GM23338 (cell line): ENCODE measurements at regions not wholly inside any gene's neighbourhood (a gene's known extent, or its start where the extent isn't known, plus 50 kb on each side); places are given as distances from the start of the nearest gene placed in this dataset.

ENCODE experiments used
- ATAC-seq: fragments of 200-7000 bp; cut with Tn5 transposase; 3 replicates; pipeline ENCODE4 v1.9.1; 2020
- DNase-seq: peaks from one replicate; pipeline ENCODE4 v3.0.0-alpha.2; 2015; ENCODE audit warnings: low spot score
- H2AFZ ChIP-seq: fragments of 200-600 bp; sonication (generic); 2 replicates; pipeline ENCODE4 v1.8.0; 2016; ENCODE audit warnings: antibody characterized with exemption, mild to moderate bottlenecking, moderate library complexity
- H3F3A ChIP-seq: fragments of 200-600 bp; sonication (generic); replicated peaks from 2 replicates; pipeline ENCODE4 v1.8.0; 2017; ENCODE audit warnings: antibody characterized with exemption, mixed run types, low read depth
- H3K27ac ChIP-seq: fragments of 200-600 bp; sonication (generic); 2 replicates; pipeline ENCODE4 v1.6.1; 2016; ENCODE audit warnings: low read depth
- H3K27me3 ChIP-seq: fragments of 200-600 bp; sonication (generic); 2 replicates; pipeline ENCODE4 v1.8.0; 2016; ENCODE audit warnings: mild to moderate bottlenecking, mixed run types, moderate library complexity; ENCODE audit not compliant: insufficient read depth
- H3K36me3 ChIP-seq: fragments of 200-600 bp; sonication (generic); 2 replicates; pipeline ENCODE4 v1.8.0; 2016; ENCODE audit warnings: mild to moderate bottlenecking; ENCODE audit not compliant: insufficient read depth
- H3K4me1 ChIP-seq: fragments of 200-600 bp; sonication (generic); 2 replicates; pipeline ENCODE4 v1.8.0; 2016; ENCODE audit warnings: mild to moderate bottlenecking, moderate library complexity; ENCODE audit not compliant: insufficient read depth
- H3K4me2 ChIP-seq: fragments of 200-600 bp; sonication (generic); 2 replicates; pipeline ENCODE4 v1.7.1; 2017; ENCODE audit warnings: mixed run types
- H3K4me3 ChIP-seq: fragments of 200-600 bp; sonication (generic); 2 replicates; pipeline ENCODE4 v1.6.1; 2016; ENCODE audit warnings: mixed run types
- H3K79me2 ChIP-seq: fragments of 200-600 bp; sonication (generic); replicated peaks from 2 replicates; pipeline ENCODE4 v1.8.0; 2017; ENCODE audit warnings: mild to moderate bottlenecking; ENCODE audit not compliant: insufficient read depth
- H3K9me2 ChIP-seq: fragments of 200-600 bp; sonication (generic); 2 replicates; pipeline ENCODE4 v1.8.0; 2017; ENCODE audit not compliant: insufficient read depth
- H4K20me1 ChIP-seq: fragments of 200-600 bp; sonication (generic); replicated peaks from 2 replicates; pipeline ENCODE4 v1.8.0; 2017; ENCODE audit warnings: mild to moderate bottlenecking; ENCODE audit not compliant: insufficient read depth
- H3K27ac Mint-ChIP-seq: 2 replicates; pipeline ENCODE4 v1.8.0; 2020; ENCODE audit warnings: inconsistent platforms, mild to moderate bottlenecking, moderate library complexity, mixed read lengths
- H3K27me3 Mint-ChIP-seq: 3 replicates; pipeline ENCODE4 v1.8.0; 2022; ENCODE audit warnings: low read depth, mild to moderate bottlenecking, moderate library complexity, mixed read lengths, inconsistent platforms; ENCODE audit not compliant: insufficient read depth, poor library complexity
- H3K36me3 Mint-ChIP-seq: 3 replicates; pipeline ENCODE4 v1.8.0; 2021; ENCODE audit warnings: low read depth, mild to moderate bottlenecking, inconsistent platforms, moderate library complexity, mixed read lengths
- H3K4me1 Mint-ChIP-seq: 3 replicates; pipeline ENCODE4 v1.8.0; 2020; ENCODE audit warnings: mild to moderate bottlenecking, inconsistent platforms, mixed read lengths
- H3K4me3 Mint-ChIP-seq: 3 replicates; pipeline ENCODE4 v1.8.0; 2021; ENCODE audit warnings: moderate library complexity, mild to moderate bottlenecking, inconsistent platforms, mixed read lengths
- H3K9me3 Mint-ChIP-seq: 3 replicates; pipeline ENCODE4 v1.8.0; 2020; ENCODE audit warnings: moderate library complexity, mild to moderate bottlenecking, inconsistent platforms, mixed read lengths
- CREB1 ChIP-seq: fragments of 250-450 bp; sonication (Bioruptor Pico); IDR thresholded peaks from 2 replicates; pipeline ENCODE4 v1.5.0; 2020; ENCODE audit warnings: low read depth, mild to moderate bottlenecking, moderate library complexity
- CTCF ChIP-seq, 2 experiments: fragments of 200-600 bp in 1 of 2; sonication (generic) in 1 of 2; conservative IDR thresholded peaks; 2 replicates each; pipeline versions ENCODE4 v1.5.1 to v1.6.1; 2016 to 2017; ENCODE audit warnings: antibody characterized with exemption in 2 of 2, low read depth in 2 of 2, mild to moderate bottlenecking in 2 of 2, moderate library complexity in 1 of 2
- EZH2 ChIP-seq: fragments of 200-600 bp; sonication (generic); IDR thresholded peaks from one replicate; pipeline ENCODE4 v1.8.0; 2017; ENCODE audit warnings: antibody characterized with exemption, mild to moderate bottlenecking, low read depth; ENCODE audit not compliant: unreplicated experiment
- EZH2phosphoT487 ChIP-seq: fragments of 200-600 bp; sonication (generic); IDR thresholded peaks from one replicate; pipeline ENCODE4 v1.8.1; 2018; ENCODE audit warnings: antibody characterized with exemption; ENCODE audit not compliant: unreplicated experiment
- JUNB ChIP-seq: IDR thresholded peaks from one replicate; pipeline ENCODE4 v1.6.1; 2016; ENCODE audit warnings: antibody characterized with exemption; ENCODE audit not compliant: unreplicated experiment
- POLR2AphosphoS5 ChIP-seq: IDR thresholded peaks from 2 replicates; pipeline ENCODE4 v1.6.1; 2016; ENCODE audit warnings: antibody characterized with exemption, low read depth
- ZNF114 ChIP-seq: fragments of 250-450 bp; sonication (Bioruptor Pico); IDR thresholded peaks from 2 replicates; pipeline ENCODE4 v1.5.0; 2020; ENCODE audit warnings: mild to moderate bottlenecking, moderate library complexity
- ZNF331 ChIP-seq: fragments of 250-450 bp; sonication (Bioruptor Pico); IDR thresholded peaks from 2 replicates; pipeline ENCODE4 v1.5.0; 2020; ENCODE audit warnings: low read depth, mild to moderate bottlenecking, moderate library complexity
- ZNF462 ChIP-seq: fragments of 250-450 bp; sonication (Bioruptor Pico); IDR thresholded peaks from 2 replicates; pipeline ENCODE4 v1.5.0; 2020; ENCODE audit warnings: mild to moderate bottlenecking, moderate library complexity
- TF ChIP-seq, protein P1 (sequence below): IDR thresholded peaks from one replicate; pipeline ENCODE4 v1.6.1; 2018; ENCODE audit warnings: antibody characterized with exemption; ENCODE audit not compliant: unreplicated experiment

DNA sequence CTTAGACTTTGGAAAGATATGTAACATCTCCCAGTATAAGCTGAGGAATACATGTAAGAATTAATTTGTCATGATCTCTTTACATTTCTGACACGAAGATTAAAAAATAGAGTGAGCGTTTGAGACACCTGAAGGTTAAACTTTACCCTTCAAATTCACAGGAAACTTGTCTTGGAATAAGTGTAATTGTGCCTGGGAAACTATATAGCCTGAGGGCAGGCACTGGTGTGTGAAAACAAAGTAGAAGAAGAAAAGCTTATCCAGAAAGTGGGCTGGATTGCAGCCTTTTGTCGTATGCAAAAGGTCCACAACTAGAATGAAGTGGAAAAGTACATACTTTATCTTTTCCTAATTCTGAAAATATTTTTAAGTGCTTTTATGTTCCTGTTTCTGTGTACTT lies 275.7 kb upstream of the TCF21 start (continued):
- no peak for TF ChIP-seq CTCF (conservative IDR thresholded peaks at IDR 0.05; ENCODE audit: low read depth in 2 of 2)
- no peak for TF ChIP-seq EZH2phosphoT487

GRCh38 chr6:133621751-133622150 lies 267.2 kb upstream of the TCF21 start:
- Histone ChIP-seq H3K27me3 (no peaks in the 10 kb centered on the region), H3K9me2 (no peaks in the 10 kb centered on the region), H3K4me2 (no peak overlapping the region), H3K36me3 (no peaks in the 10 kb centered on the region), H3K27ac (no peak overlapping the region), H3F3A (no peaks in the 10 kb centered on the region), H3K4me3 (no peak overlapping the region), H3K4me1 (0 out of 2 replicates have a peak, but pooled peaks cover under 1% of the 10 kb centered on the region), H3K79me2 (no peaks in the 10 kb centered on the region), H4K20me1 (no peaks in the 10 kb centered on the region), H2AFZ (no peak overlapping the region)
- H3K27ac Mint-ChIP-seq, result no peak overlapping the region
- ATAC-seq, result no peak
- H3K36me3 Mint-ChIP-seq, result peaks cover 6% of the 10 kb centered on the region; the same call in 2 of the 3 replicates
- DNase-seq, result no peak
- TF ChIP-seq ZNF331 (CRISPR knock-in tag) (no peak), ZNF462 (CRISPR knock-in tag) (no peak), ZNF114 (CRISPR knock-in tag) (no peak), POLR2AphosphoS5 (no peak), EZH2 (no peak), JUNB (no peak), CREB1 (no peak)
- TF ChIP-seq, protein P1, sequence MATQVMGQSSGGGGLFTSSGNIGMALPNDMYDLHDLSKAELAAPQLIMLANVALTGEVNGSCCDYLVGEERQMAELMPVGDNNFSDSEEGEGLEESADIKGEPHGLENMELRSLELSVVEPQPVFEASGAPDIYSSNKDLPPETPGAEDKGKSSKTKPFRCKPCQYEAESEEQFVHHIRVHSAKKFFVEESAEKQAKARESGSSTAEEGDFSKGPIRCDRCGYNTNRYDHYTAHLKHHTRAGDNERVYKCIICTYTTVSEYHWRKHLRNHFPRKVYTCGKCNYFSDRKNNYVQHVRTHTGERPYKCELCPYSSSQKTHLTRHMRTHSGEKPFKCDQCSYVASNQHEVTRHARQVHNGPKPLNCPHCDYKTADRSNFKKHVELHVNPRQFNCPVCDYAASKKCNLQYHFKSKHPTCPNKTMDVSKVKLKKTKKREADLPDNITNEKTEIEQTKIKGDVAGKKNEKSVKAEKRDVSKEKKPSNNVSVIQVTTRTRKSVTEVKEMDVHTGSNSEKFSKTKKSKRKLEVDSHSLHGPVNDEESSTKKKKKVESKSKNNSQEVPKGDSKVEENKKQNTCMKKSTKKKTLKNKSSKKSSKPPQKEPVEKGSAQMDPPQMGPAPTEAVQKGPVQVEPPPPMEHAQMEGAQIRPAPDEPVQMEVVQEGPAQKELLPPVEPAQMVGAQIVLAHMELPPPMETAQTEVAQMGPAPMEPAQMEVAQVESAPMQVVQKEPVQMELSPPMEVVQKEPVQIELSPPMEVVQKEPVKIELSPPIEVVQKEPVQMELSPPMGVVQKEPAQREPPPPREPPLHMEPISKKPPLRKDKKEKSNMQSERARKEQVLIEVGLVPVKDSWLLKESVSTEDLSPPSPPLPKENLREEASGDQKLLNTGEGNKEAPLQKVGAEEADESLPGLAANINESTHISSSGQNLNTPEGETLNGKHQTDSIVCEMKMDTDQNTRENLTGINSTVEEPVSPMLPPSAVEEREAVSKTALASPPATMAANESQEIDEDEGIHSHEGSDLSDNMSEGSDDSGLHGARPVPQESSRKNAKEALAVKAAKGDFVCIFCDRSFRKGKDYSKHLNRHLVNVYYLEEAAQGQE, result no peak
- H3K9me3 Mint-ChIP-seq, result peaks cover 8% of the 10 kb centered on the region; the same call in 2 of the 3 replicates
- H3K4me1 Mint-ChIP-seq, result no peaks in the 10 kb centered on the region; the same call in 2 of the 3 replicates
- no peak overlapping the region for H3K4me3 Mint-ChIP-seq
- H3K27me3 Mint-ChIP-seq, result peaks cover 3% of the 10 kb centered on the region
